ENCODE measurements at regions not wholly inside any gene's neighbourhood (a gene's known extent, or its start where the extent isn't known, plus 50 kb on each side); places are given as distances from the start of the nearest gene placed in this dataset.

- TF ChIP-seq FOXK2 (IDR thresholded peaks at IDR 0.05) (no peak), FOXM1 (IDR thresholded peaks at IDR 0.05; ENCODE audit: borderline replicate concordance) (no peak), ELF4 (IDR thresholded peaks at IDR 0.05) (no peak), SP1 (IDR thresholded peaks at IDR 0.05) (no peak), HDGF (IDR thresholded peaks at IDR 0.05; ENCODE audit: borderline replicate concordance) (no peak), BHLHE40 (IDR thresholded peaks at IDR 0.05; ENCODE audit: borderline replicate concordance) (no peak), PKNOX1 (IDR thresholded peaks at IDR 0.05) (no peak), NFRKB (IDR thresholded peaks at IDR 0.05) (no peak), FOXA1 (IDR thresholded peaks at IDR 0.05) (no peak), CTBP1 (IDR thresholded peaks at IDR 0.05; ENCODE audit: borderline replicate concordance) (no peak), L3MBTL2 (conservative IDR thresholded peaks at IDR 0.05) (no peak), LEF1 (IDR thresholded peaks at IDR 0.05; ENCODE audit: borderline replicate concordance) (no peak), SUZ12 (IDR thresholded peaks at IDR 0.05) (no peak)
Measured at GRCh38 chr5:6812091-6812490, 98.9 kb downstream of the TENT4A start.

Data from HEK293T (cell line).